Karpas-422 (cell line): ENCODE measurements at regions not wholly inside any gene's neighbourhood (a gene's known extent, or its start where the extent isn't known, plus 50 kb on each side); places are given as distances from the start of the nearest gene placed in this dataset.

ENCODE experiments used
- DNase-seq: peaks from one replicate; pipeline ENCODE4 v3.0.0-alpha.2; 2015
- H2AFZ ChIP-seq: fragments of 200-600 bp; sonication (generic); 2 replicates; pipeline ENCODE4 v1.6.1; 2014; ENCODE audit warnings: antibody characterized with exemption, low read length, mixed read lengths
- H3K27ac ChIP-seq: fragments of 200-600 bp; sonication (generic); 2 replicates; pipeline ENCODE4 v1.5.1; 2014; ENCODE audit warnings: mild to moderate bottlenecking, low read length, moderate library complexity
- H3K27me3 ChIP-seq: fragments of 200-600 bp; sonication (generic); 2 replicates; pipeline ENCODE4 v1.6.1; 2014; ENCODE audit warnings: low read length, mixed read lengths
- H3K36me3 ChIP-seq: fragments of 200-600 bp; sonication (generic); 2 replicates; pipeline ENCODE4 v1.6.1; 2014; ENCODE audit warnings: low read length, mixed read lengths; ENCODE audit not compliant: insufficient read depth
- H3K4me1 ChIP-seq: fragments of 200-600 bp; sonication (generic); 2 replicates; pipeline ENCODE4 v1.6.1; 2014; ENCODE audit warnings: mild to moderate bottlenecking, low read length, mixed read lengths
- H3K4me2 ChIP-seq: fragments of 200-600 bp; sonication (generic); 2 replicates; pipeline ENCODE4 v1.6.1; 2014; ENCODE audit warnings: low read length, low read depth, mild to moderate bottlenecking; ENCODE audit not compliant: poor library complexity, severe bottlenecking
- H3K4me3 ChIP-seq: fragments of 200-600 bp; sonication (generic); 2 replicates; pipeline ENCODE4 v1.5.1; 2014; ENCODE audit warnings: mild to moderate bottlenecking, antibody characterized with exemption, low read length, mixed read lengths
- H3K79me2 ChIP-seq: fragments of 200-600 bp; sonication (generic); 2 replicates; pipeline ENCODE4 v1.6.1; 2014; ENCODE audit warnings: mild to moderate bottlenecking, low read length, mixed read lengths
- H3K9ac ChIP-seq: fragments of 200-600 bp; sonication (generic); 2 replicates; pipeline ENCODE4 v1.6.0; 2014; ENCODE audit warnings: low read length
- H3K9me2 ChIP-seq: fragments of 200-600 bp; sonication (generic), shearing (Covaris generic); replicated peaks from 2 replicates; pipeline ENCODE4 v1.6.0; 2014; ENCODE audit warnings: mild to moderate bottlenecking, low read length, moderate library complexity; ENCODE audit not compliant: insufficient read depth
- H3K9me3 ChIP-seq: fragments of 300-700, 200-600 bp; sonication (generic); 2 replicates; pipeline ENCODE4 v1.6.1; 2014; ENCODE audit warnings: low read length, mixed read lengths
- H4K20me1 ChIP-seq: fragments of 200-600 bp; sonication (generic); 2 replicates; pipeline ENCODE4 v1.6.1; 2014; ENCODE audit warnings: mild to moderate bottlenecking, antibody characterized with exemption, low read length, low read depth; ENCODE audit not compliant: insufficient read depth

DNA sequence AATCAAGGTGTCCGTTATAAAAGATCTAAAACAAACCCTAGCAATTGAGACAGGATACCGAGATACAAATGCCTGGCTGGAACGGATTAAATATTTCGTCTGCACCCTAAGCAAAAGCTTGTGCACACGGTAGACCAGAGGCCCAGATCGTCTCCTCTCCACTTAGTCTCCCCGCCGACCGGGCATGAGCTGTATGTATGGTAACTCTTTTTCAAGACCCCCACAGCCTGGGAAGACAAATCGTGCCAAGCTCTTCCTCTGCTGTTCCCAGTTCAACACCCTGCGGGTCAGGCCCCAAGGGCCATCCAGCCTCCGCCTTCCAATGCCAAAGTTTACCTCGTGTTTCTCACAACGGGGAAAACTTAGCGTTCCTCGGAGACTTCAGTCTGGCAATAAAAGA is 285.7 kb upstream of the GALNT17 start:
- Histone ChIP-seq H2AFZ (no peak overlapping the region), H3K9me3 (no peaks in the 10 kb centered on the region; the same call in 1 of the 2 replicates), H3K4me3 (no peak overlapping the region), H3K4me1 (no peaks in the 10 kb centered on the region), H3K4me2 (no peak overlapping the region), H3K9me2 (no peaks in the 10 kb centered on the region), H3K79me2 (no peaks in the 10 kb centered on the region), H3K27me3 (no peaks in the 10 kb centered on the region), H4K20me1 (no peaks in the 10 kb centered on the region), H3K27ac (no peak overlapping the region), H3K36me3 (no peaks in the 10 kb centered on the region), H3K9ac (no peak overlapping the region)
- DNase-seq, result no peak

DNA sequence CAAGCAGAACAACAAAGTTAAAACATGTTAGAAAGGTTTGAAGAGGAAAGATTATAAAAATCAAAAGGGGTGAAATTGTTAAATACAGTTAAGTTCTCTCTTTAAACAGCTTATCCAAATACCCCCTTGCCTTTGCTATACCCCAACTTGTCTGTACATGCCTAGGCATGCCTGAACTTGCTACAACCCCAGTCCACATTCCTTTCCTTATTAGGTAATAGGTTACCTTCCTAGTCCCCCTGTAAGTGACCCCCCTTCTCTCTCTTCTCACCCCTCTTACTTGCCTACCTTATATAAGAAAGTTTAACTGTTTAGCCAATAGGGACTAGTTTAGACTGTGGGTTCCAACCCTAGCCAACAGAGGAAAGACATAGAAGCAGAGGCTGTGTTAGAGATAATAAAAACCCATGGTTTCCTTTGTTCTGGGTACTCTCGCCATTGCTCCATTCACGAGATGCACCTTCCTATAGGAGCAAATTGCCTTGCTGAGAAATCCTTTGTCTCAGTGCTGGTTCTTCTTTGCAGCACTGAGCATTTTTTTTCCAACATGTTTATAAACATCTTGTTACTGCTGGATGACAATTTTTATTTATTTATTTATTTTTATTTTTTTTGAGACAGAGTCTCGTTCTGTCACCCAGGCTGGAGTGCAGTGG is 282.2 kb upstream of the GALNT17 start:
- no peaks in the 10 kb centered on the region for H3K79me2 ChIP-seq
- H2AFZ ChIP-seq, result no peak overlapping the region
- no peaks in the 10 kb centered on the region for H3K9me2 ChIP-seq
- no peak overlapping the region for H3K9ac ChIP-seq
- H3K4me3 ChIP-seq, result no peak overlapping the region
- peak; percentile 35 for DNase-seq
- H4K20me1 ChIP-seq, result no peaks in the 10 kb centered on the region
- no peak overlapping the region for H3K4me2 ChIP-seq
- H3K36me3 ChIP-seq, result no peaks in the 10 kb centered on the region
- H3K4me1 ChIP-seq, result no peaks in the 10 kb centered on the region
- H3K27me3 ChIP-seq, result no peaks in the 10 kb centered on the region
- H3K9me3 ChIP-seq, result no peaks in the 10 kb centered on the region; the same call in 1 of the 2 replicates
- no peak overlapping the region for H3K27ac ChIP-seq

DNA sequence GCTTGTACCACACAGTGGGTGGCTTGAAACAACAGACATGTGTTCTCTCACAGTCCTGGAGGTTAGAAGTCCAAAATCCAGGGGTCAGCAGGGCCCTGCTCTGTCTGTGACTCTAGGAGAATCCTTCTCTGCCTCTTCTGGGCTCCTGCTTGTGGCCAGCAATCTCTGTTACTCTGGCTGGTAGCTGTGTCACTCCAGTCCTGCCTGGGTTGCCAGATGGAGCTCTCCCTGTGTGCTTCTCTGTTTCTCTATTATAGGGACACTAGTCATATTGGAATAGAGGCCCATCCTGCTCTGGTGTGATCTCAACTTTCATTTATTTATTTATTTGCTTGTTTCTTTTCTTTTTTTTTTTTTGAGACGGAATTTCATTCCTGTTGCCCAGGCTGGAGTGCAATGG is 276.6 kb upstream of the GALNT17 start:
- no peaks in the 10 kb centered on the region for H3K79me2 ChIP-seq
- no peaks in the 10 kb centered on the region for H3K36me3 ChIP-seq
- no peak overlapping the region for H3K4me2 ChIP-seq
- no peaks in the 10 kb centered on the region for H4K20me1 ChIP-seq
- H3K9me2 ChIP-seq, result no peaks in the 10 kb centered on the region
- H2AFZ ChIP-seq, result no peak overlapping the region
- DNase-seq, result peak; percentile 42
- no peaks in the 10 kb centered on the region for H3K4me1 ChIP-seq
- H3K9me3 ChIP-seq, result no peaks in the 10 kb centered on the region
- no peaks in the 10 kb centered on the region for H3K27me3 ChIP-seq
- H3K9ac ChIP-seq, result no peak overlapping the region
- no peak overlapping the region for H3K27ac ChIP-seq
- no peak overlapping the region for H3K4me3 ChIP-seq

DNA sequence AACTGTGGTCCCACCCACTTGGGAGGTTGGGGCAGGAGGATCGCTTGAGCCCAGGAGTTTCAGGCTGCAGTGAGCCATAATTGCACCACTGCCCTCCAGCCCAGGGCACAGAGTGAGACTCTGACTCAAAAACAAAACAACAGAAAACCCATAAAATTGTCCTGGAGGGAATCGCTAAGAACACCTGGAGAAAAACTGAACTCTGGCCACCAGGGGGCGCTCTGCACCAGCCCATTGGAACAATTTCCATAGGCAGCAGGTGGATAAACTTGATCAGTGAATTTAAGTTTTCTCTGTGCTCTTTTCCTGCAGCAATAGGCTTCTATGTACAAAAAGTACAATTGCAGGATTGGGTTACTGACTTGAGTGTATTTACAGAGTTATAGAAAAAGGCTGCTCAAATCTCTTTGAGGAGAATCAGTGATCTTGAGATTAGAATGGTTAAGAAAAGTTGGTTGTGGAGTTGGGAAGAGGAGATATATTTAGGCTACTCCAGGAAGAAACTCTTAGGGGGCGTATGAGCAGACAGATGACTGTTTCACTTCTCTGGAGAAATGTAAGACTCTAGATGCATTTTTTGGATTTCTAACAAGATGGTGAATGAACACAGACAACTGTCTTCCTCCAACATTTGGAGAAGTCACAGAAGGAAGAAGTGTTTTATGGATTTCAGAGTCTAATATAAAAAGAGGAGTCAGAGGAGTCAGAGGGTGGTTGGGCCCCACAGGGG is 274.9 kb upstream of the GALNT17 start:
- Histone ChIP-seq H3K9ac (no peak overlapping the region), H3K4me3 (no peak overlapping the region), H3K9me3 (no peaks in the 10 kb centered on the region), H3K27ac (no peak overlapping the region), H3K36me3 (no peaks in the 10 kb centered on the region), H3K4me2 (no peak overlapping the region), H3K27me3 (no peaks in the 10 kb centered on the region), H4K20me1 (no peaks in the 10 kb centered on the region), H3K4me1 (no peaks in the 10 kb centered on the region), H3K79me2 (no peaks in the 10 kb centered on the region), H3K9me2 (no peaks in the 10 kb centered on the region), H2AFZ (no peak overlapping the region)
- DNase-seq, result peak; percentile 89

DNA sequence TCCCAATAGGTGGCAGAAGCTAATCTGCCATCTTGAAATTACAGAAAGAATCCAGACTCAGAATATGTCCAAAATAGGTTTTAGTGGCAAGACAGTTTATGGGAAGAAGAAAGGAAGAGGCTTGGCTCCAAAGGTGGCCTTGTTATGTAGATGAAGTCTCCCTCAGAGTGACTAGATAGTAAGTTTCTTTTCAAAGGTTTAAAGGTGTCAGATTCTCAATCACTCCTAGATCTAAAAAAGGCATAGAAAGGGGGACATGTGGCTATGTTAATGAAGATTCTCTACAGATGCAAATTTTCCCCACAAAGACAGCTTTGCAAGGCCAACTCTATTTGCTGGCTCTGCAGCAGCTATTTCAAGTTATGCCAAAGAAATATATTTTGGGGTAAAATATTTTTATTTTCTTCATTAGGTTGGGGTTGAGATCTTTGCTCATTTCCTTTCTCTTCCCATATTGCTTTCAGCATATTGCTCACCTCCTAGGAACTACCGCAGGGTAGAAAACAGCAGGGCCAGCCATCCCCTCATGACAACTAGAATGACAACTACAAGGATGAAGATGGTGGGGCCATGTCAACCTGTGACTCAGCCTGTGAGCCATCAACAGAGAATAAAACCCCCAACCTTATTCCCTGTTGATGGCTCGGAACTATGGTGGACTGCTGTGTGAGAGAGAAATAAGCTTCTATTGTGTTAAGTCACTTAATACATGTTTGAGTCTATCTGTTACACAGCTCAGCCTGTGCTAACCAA is 274.0 kb upstream of the GALNT17 start:
- Histone ChIP-seq H3K4me1 (no peaks in the 10 kb centered on the region), H3K36me3 (no peaks in the 10 kb centered on the region), H3K79me2 (no peaks in the 10 kb centered on the region), H3K9ac (no peak overlapping the region), H3K9me2 (no peaks in the 10 kb centered on the region), H2AFZ (no peak overlapping the region), H3K4me3 (no peak overlapping the region), H3K27me3 (no peaks in the 10 kb centered on the region), H4K20me1 (no peaks in the 10 kb centered on the region), H3K9me3 (no peaks in the 10 kb centered on the region), H3K27ac (no peak overlapping the region), H3K4me2 (no peak overlapping the region)
- no peak for DNase-seq

DNA sequence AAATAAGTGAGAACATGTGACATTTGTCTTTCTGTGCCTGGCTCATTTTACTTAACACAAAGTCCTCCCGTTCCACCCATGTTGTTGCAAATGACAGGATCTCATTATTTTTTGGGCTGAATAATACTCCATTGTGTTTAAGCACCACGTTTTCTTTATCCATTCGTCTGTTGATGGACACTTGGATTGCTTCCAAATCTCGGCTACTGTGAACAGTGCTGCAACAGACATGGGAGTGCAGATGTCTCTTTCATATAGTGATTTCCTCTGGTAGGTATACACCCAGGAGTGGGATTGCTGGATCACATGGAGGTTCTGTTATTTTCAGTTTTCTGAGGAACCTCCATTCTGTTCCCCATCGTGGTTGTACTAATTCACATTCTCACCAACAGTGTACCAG is 264.4 kb upstream of the GALNT17 start:
- Histone ChIP-seq H3K4me3 (no peak overlapping the region), H3K9me3 (no peaks in the 10 kb centered on the region), H2AFZ (no peak overlapping the region), H3K9ac (no peak overlapping the region), H3K79me2 (no peaks in the 10 kb centered on the region), H3K9me2 (no peaks in the 10 kb centered on the region), H4K20me1 (no peaks in the 10 kb centered on the region), H3K36me3 (no peaks in the 10 kb centered on the region), H3K27ac (no peak overlapping the region), H3K4me1 (no peaks in the 10 kb centered on the region), H3K4me2 (no peak overlapping the region), H3K27me3 (no peaks in the 10 kb centered on the region)
- DNase-seq, result no peak

DNA sequence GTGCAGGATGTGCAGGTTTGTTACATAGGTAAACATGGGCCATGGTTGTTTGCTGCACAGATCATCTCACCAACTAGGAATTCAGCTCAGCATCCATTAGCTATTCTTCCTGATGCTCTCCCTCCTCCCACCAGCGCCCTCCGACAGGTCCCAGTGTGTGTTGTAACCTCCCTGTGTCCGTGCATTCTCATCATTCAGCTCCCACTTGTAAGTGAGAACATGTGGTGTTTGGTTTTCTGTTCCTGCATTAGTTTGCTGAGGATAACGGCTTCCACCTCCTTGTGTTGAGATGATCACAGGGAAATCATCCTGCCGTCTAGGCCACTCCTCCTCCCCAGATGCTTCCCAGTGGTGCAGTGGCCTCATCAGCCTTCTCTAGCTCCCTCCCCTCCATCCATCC is 261.6 kb upstream of the GALNT17 start:
- H3K27ac ChIP-seq, result no peak overlapping the region
- no peaks in the 10 kb centered on the region for H3K4me1 ChIP-seq
- H3K36me3 ChIP-seq, result no peaks in the 10 kb centered on the region
- no peaks in the 10 kb centered on the region for H3K27me3 ChIP-seq
- no peaks in the 10 kb centered on the region for H3K9me3 ChIP-seq
- H3K4me3 ChIP-seq, result no peak overlapping the region
- DNase-seq, result no peak
- H3K9ac ChIP-seq, result no peak overlapping the region
- no peaks in the 10 kb centered on the region for H3K79me2 ChIP-seq
- H4K20me1 ChIP-seq, result no peaks in the 10 kb centered on the region
- H2AFZ ChIP-seq, result no peak overlapping the region
- no peaks in the 10 kb centered on the region for H3K9me2 ChIP-seq
- H3K4me2 ChIP-seq, result no peak overlapping the region

DNA sequence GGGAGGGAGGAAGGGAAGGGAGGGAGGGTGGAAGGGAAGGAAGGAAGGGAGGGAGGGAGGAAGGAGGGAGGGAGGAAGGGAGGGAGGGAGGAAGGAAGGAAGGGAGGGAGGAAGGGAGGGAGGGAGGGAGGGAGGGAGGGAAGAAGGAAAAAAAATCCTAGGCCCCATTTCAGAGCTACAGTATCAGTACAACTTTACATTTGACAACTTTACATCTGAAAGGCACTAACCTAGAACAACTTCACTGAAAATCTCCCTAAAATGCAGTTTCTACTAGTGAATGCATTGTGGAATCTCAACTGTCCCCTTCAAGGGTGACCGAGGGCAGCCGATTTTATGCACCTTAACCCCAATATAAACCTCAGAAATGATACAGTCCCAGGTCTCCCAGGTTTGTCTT is 259.8 kb upstream of the GALNT17 start:
- no peak for DNase-seq
- H3K4me2 ChIP-seq, result no peak overlapping the region
- H3K27me3 ChIP-seq, result no peaks in the 10 kb centered on the region
- H3K9me2 ChIP-seq, result no peaks in the 10 kb centered on the region
- H3K9me3 ChIP-seq, result no peaks in the 10 kb centered on the region
- H3K79me2 ChIP-seq, result no peaks in the 10 kb centered on the region
- no peaks in the 10 kb centered on the region for H3K4me1 ChIP-seq
- no peak overlapping the region for H3K4me3 ChIP-seq
- no peaks in the 10 kb centered on the region for H3K36me3 ChIP-seq
- no peak overlapping the region for H3K27ac ChIP-seq
- no peak overlapping the region for H3K9ac ChIP-seq
- no peaks in the 10 kb centered on the region for H4K20me1 ChIP-seq
- H2AFZ ChIP-seq, result no peak overlapping the region
